ENCODE measurements at regions not wholly inside any gene's neighbourhood (a gene's known extent, or its start where the extent isn't known, plus 50 kb on each side); places are given as distances from the start of the nearest gene placed in this dataset.
"Not testable (repeated sequence)": the region's sequence is repeated elsewhere in the genome, so short reads cannot be mapped to it uniquely, and the experiment has no call there.

DNA sequence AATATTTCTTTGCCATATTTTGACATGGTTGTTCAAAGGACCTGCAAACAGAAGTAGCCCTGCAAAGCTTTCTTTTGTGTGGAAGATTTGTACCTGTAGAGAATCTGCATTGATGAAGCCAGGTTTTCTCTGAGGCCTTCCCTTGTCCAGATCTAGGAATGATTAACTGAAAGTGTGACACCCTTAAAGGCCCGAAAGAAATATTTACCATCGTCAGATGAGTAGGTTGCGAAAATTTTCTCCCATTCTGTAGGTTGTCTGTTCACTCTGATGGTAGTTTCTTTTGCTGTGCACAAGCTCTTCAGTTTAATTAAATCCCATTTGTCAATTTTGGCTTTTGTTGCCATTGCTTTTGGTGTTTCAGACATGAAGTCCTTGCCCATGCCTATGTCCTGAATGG, 439.0 kb downstream of the SMARCA1 start:
- TF ChIP-seq, protein P1, sequence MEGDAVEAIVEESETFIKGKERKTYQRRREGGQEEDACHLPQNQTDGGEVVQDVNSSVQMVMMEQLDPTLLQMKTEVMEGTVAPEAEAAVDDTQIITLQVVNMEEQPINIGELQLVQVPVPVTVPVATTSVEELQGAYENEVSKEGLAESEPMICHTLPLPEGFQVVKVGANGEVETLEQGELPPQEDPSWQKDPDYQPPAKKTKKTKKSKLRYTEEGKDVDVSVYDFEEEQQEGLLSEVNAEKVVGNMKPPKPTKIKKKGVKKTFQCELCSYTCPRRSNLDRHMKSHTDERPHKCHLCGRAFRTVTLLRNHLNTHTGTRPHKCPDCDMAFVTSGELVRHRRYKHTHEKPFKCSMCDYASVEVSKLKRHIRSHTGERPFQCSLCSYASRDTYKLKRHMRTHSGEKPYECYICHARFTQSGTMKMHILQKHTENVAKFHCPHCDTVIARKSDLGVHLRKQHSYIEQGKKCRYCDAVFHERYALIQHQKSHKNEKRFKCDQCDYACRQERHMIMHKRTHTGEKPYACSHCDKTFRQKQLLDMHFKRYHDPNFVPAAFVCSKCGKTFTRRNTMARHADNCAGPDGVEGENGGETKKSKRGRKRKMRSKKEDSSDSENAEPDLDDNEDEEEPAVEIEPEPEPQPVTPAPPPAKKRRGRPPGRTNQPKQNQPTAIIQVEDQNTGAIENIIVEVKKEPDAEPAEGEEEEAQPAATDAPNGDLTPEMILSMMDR (IDR thresholded peaks at IDR 0.05; ENCODE audit: poor library complexity) = not testable (repeated sequence)
- not testable (repeated sequence) for TF ChIP-seq EZH2 (IDR thresholded peaks at IDR 0.05; ENCODE audit: borderline replicate concordance); EZH2phosphoT487 (IDR thresholded peaks at IDR 0.05; ENCODE audit: low read depth, severe bottlenecking, unreplicated experiment)

Measured in hepatocyte (in vitro differentiated cells).